SK-MEL-5 (cell line): ENCODE measurements at regions not wholly inside any gene's neighbourhood (a gene's known extent, or its start where the extent isn't known, plus 50 kb on each side); places are given as distances from the start of the nearest gene placed in this dataset.

Experiments used
- DNase-seq: peaks from one replicate; pipeline ENCODE4 v3.0.0-alpha.2; 2016; ENCODE audit warnings: low read depth, low spot score
- in situ Hi-C: cut with HindIII; loops from 2 replicates; pipeline ENCODE4 v1.10.0; 2016; ENCODE audit warnings: low sequenced_read_pairs, high pct_unique_total_duplicates, low pct_unique_long_range_greater_than_20kb

DNA sequence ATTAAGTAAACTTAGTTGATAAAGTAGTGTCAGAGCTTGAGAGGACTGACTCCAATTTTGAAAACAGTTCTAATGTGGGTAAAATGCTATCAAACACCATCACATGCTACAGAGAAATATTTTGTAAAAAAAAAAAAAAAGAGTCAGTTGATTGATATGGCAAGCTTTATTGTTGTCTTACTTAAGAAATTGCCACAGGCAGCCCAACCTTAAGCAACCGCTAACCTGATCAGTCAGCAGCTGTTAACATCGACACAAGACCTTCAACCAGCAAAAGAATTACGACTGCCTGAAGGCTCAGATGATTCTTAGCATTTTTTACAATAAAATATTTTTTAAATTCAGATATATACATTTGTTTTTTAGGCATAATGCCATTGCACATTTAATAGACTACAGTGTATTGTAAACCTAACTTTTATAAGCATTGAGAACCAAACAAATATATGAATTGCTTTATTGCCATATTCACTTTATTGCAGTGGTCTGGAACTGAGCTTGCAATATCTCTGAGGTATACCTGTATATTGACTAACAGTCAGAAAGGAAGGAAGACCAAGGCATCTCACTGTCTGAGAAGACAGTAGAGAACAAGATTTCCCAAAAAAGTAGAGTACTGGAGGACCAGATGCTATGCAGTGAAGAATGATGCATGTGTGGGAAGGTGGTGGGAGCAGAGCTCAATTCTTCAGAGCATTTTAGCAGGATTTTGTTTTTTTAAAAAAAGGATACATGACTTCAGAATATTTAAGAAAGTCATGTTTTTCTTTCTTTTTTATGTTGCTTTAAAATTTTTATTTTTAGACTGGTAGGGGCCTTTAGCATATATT, 973.8 kb upstream of the GYPC start:
- DNase-seq = no peak
- in situ Hi-C loops = no loop called here

DNA sequence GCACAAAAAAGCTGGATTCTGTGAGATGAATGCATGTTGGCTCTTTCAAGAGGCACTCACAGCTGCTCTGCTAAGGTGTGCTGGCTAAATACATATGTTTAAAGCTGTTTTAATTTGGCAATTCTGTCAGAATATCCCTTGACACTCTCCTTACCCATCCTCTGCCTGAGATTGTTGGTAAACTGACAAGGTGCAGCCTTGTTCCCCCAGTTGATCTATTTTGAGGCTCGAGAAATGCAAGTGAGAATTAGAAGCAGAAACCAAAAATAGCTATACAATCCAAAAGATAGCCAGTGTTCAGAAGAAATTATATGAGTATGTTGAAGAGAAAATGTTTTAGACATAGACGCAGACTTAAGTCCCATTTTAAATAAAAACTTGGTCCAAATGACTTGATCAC, 971.7 kb upstream of the GYPC start:
- no peak for DNase-seq
- in situ Hi-C loops = no loop called here

DNA sequence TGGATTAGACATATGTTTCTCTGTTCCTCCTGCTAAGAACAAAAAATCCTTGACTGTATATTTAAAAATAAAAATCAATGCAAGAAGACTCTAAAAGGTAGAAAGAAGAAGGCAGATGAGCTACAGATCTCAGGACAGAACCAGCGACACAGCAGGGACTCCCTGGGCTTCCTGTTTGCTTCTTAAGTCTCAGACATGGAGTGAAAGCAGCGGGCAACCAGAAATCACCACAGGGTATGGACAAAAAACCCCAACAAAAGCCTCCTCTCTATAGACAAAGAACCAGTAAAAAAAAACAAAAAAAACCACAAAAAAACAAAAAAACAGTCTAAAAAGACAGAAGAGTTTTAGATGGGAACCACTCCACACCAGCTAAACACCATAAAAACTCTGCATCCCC, 971.0 kb upstream of the GYPC start:
- in situ Hi-C loops = no loop called here
- no peak for DNase-seq

DNA sequence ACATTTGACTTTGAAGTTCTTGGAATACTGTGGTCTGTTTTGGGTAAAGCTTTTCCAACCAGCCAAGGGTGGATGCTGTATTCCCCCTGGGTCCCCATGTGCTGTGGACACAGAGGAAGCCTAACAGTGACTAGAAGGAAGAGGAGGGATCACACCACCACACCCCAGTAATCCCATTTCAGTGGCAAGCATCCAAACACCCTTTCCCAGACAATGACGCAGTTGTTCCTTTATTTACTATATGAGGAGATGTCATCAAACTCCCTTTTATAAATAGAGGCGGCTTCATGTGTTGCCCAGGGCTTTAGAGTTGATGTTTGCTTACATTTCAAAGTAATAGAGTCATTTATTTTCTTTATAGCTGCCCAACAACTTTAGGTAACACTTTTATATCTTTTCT, 959.4 kb upstream of the GYPC start:
- peak; percentile 21 for DNase-seq
- in situ Hi-C loops = no loop called here

DNA sequence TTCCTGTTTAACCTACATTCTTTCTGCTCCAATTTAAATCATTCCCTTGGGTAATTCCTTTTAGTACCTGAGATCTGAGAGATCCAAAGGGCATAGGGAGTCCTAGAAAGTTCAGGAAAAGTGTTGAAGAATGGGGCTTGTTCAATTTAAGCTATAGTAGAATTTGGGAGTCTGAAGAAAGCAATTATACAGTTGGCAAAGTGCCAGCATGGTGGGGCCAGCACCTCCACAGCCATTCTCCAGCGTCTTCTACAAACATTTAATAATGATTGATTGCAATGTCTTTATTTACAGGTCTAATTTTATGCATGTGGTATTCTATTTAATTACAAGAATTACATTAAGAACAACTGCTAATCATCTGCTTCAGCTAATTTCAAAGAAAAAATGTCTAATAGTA, 957.7 kb upstream of the GYPC start:
- DNase-seq = no peak
- in situ Hi-C loops = no loop called here

DNA sequence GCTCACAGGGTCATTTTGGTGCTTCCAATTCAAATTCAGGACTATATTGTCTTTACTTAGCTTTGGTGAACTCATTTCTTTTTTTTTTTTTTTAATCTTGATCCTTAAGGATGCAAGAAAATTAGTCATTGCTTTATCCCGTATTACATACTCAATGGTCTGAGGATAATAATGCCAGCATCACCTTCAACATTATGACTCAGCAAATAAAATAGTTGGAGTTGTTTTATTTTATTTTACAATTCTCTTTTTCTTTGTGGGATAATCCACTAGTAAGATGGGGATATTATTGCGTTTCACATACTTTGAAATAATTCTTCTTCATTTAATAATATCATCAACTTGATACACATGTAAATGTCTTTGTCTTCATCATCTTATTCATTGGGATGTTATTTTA, 954.9 kb upstream of the GYPC start:
- in situ Hi-C loops = no loop called here

DNA sequence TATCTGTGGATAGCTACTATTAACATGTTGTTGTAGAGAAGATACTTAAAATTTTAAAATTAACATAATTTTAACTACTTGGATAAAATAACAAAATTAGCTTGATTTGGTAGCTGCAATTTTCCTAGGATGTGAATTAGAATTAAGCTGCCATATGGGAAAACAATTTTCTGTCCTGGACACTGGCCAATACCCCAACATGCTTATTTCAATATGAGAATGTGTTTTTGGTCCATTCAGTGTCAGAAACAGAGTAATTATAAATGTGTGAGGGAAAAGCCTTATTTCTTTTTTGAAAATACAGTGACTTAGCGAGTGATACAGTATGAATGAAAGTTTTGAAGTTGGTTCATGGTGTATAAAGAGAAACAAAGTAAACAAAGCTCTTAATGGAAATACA, 948.3 kb upstream of the GYPC start:
- in situ Hi-C loops = no loop called here
- DNase-seq = no peak

More for the DNA sequence above, 954.9 kb upstream of the GYPC start:
- DNase-seq = no peak

DNA sequence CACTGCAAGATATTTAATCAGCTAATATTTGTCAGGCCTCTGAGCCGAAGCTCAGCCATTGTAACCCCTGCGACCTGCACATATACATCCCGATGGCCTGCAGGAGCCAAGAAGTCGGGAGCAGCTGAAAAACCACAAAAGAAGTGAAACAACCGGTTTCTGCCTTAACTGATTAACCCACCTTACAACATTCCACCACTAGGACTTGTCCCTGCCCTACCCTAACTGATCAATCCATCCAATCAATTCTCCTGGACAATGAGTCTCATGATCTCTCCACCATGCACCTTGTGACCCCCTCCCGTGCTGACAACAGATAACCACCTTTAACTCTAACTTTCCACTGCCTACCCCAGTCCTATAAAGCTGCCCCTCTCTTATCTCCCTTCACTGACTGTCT, 945.4 kb upstream of the GYPC start:
- in situ Hi-C loops = no loop called here
- DNase-seq = no peak

DNA sequence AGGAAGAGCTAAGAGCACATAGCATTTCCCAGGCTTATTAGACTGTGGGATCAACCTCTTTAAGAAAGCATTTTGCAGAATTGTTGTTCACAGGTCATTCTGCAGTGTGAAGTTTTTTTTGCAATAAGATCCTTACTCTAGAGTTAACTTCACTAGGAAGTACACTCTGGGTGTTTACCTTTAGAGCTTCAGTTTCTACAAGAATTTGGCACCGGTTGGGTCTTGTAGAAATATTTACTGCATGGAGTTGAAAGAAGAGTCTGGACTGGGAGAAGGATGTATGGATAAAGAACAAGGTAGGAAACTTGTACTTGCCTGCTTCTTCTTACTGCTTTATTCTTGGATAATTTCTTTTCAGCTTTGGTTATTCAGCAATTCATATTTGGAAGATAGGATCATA, 944.9 kb upstream of the GYPC start:
- no peak for DNase-seq
- in situ Hi-C loops = no loop called here

DNA sequence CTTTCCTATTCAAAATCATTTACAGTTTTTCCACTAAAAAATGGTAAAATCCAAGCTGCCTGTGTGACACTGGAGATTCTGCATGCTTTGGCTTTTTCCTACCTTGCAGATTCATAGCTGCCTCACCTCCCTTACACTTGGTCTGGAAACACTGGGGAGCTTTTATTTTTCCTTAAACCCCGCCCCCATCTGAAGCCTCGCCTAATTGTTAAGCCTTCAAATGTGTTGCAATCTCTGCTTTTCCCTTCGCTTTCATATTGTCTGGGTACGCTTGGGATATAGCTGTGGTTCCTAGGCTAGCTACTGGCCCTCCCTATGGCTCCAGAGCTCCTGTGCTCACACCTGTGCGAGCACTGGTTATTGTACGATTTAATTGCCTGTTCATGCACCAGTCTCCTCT, 942.4 kb upstream of the GYPC start:
- no peak for DNase-seq
- in situ Hi-C loops = no loop called here

DNA sequence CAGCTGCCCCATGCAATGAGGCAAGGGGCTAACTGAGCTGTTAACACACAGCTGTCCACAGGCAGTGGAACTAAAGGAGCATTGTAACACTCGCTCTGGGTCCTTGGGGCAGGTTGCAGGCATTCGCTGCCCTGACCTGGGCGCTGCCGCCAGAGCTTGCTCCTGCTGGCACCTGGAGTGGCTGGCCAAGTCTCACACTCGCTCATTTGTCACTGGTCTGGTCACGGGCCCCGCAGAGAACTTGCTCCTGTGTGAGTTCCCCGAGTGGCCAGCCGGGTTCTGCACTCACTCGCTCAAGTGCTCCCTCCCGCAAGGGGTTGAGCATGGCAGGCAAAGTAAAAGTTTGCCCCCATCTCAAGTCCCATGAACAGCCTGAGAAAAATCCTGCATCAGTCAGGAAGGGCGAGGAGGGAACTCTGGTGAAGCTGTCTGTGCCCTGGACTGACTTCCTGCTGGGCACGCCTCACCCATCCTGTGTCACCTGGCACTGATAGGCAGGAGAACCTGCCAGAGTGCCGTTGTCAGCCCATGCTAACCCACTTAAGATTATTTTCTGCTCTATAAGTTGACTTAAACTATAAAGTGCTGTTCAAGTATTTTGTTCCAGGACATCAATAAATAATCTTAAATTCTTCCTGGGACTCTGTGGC, 934.8 kb upstream of the GYPC start:
- in situ Hi-C loops = no loop called here
- DNase-seq = no peak

DNA sequence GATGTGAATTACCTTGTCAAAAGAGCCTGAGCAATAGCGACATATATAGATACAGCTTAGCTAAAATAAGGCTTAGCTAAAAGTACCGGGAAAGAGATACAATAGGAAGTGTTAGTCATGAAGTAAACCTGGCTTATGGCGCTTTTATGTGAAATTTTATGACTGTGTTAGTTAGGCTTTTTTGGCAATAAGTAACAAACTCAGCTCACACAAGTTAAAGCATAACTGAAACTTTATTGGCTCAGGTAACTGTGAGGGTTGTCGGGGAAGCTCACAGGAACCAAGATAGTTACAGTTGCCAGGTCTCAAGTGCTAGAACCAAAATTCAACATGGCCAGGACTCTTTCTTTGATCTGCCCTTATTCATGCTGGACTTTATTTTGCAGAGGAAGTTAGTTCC, 925.0 kb upstream of the GYPC start:
- in situ Hi-C loops = no loop called here

DNA sequence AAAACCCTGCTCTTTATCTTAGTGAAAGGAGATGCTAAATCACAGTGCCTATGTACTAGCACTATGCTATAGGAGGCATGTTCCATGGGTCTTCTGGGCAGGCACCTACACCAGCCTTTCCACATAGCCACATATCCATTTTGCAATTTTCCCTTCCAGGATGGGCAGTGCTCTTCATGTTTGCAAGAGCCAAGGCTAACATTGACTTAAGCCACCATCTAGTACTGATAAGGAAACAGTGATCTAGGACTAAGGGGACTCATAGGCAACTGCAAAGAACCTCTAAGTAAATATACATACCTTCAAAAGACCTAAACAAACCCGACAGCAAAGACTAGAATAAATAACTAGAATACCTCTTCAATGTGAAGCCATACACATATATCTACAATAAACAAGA, 919.7 kb upstream of the GYPC start:
- no peak for DNase-seq
- in situ Hi-C loops = no loop called here

More for the DNA sequence above, 925.0 kb upstream of the GYPC start:
- no peak for DNase-seq

DNA sequence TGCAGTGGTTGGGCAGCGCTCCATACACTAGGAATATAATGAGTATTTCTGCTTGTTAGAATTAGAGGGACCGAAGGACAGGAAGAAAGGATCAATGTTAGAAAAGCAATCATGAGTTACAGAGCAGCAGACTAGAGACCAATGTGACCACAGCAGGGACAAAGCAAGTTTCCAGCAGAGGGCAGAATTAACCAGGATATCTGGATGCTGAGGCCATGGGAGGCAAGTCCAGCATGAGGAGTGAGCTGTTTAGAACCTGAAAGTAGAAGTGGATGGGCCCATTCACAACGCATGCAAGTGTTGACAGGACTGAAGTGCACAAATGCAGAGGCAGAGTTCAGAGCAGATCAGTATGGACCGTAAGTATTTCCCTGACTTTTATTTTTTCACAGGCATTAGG, 910.4 kb upstream of the GYPC start:
- peak; percentile 81 for DNase-seq
- in situ Hi-C loops = no loop called here

DNA sequence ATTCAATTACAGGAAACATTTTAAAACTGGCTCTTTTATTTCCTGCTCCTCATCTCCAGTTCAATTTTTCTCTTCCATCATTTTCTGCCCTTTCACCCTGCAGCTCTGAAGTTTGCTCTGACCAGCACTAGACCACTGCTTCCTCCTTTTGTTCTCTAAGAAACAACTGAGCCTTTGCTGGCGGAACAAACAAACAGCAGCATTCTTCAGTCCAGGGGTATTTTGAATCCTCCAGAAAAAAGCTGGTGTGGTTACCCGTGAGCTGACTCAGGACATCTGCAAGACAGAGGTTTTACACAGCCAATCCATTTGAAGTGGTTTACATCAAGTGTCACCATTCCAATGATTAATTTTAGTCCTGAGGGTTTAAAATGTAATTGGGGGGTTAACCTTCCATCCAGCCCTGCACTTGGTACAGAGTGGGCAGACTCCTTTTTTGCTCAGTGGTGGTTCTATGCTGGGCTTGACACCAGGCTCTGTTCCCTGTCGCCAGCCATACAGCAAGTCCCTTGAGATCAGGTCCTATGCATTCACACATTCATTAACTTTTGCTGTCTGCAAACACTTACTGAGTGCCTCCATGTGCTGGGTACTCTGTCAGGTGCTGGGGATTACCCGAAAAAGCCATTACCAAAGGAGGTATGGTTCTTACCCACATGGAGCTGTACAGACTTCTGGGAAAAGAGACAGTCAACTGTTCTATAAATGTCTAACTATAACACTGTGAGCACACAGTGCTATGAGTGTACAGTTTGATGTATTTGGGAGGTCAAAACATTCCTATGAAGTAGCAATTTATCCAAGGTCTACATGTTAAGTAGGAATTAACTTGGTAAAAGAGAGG, 909.4 kb upstream of the GYPC start:
- no peak for DNase-seq
- in situ Hi-C loops = no loop called here

DNA sequence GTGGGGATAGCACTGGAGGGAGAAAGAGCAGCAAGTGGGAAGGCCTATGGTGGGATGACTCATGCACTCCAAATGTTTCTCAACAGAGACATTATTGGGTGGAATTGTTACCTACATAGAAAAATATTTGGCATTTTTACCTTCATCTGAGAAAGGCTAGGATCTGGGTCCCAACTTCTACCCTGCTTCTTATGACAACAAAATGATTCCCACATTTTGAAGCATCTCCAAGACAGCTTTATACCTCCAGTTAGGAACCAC, 908.9 kb upstream of the GYPC start:
- no peak for DNase-seq
- in situ Hi-C loops = no loop called here

DNA sequence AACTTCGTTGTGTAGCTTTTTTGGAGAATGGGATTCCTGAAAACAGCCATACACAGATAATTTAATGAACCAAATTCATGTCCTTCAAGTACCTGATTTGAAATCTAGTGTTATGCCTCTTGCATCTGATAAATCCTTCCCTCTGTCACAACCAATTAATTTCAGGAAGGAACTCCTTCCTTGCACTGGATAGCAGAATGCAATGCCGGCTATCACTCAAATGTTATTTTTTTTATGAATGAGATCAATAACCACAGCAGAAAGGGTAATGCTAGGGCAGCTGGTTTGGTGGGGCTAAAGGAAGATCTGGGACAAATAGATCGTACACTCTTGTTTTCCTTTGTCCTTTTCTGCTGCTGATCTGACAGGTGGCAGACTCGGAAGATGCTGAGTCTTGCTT, 899.5 kb upstream of the GYPC start:
- no peak for DNase-seq
- in situ Hi-C loops = no loop called here

DNA sequence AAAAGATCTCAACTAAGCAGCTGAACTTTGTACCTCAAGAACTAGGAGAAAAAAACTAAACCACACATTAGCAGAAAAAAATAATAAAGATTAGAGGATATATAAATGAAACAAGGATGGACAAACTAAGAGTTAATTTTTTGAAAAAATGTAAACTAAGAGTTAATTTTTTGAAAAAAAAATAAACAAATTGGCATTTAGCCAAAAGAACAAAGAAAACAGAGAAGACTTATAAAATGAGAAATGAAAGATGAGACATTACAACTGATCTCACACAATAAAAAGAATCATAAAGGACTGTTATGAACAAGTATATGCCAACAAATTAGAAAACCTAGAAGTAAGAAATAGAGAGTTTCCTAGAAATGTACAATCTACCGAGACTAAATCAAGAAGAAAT, 859.2 kb upstream of the GYPC start:
- in situ Hi-C loops = no loop called here
- DNase-seq = no peak

DNA sequence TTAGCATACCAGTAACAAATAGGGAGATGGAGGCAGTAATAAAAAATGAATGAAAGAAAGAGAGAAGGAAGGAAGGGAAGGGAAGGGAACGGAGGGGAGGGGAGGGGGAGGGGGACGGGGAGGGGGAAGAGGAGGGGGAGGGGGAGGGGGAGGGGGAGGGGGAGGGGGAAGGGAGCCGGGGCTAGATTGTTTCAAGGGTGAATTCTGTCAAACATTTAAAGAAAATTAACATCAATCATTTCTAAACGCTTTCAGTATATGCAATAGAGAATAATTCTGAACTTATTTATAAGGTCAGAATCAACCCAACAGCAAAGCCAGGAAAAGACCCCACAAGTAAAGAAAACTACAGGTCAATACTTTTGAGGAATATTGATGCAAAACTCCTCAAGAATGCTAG, 858.8 kb upstream of the GYPC start:
- in situ Hi-C loops = no loop called here
- no peak for DNase-seq
